ENCODE measurements at regions not wholly inside any gene's neighbourhood (a gene's known extent, or its start where the extent isn't known, plus 50 kb on each side); places are given as distances from the start of the nearest gene placed in this dataset.

- no peak overlapping the region for H3K9ac ChIP-seq (replicated peaks; ENCODE audit: extremely low read depth, insufficient read depth, low read length)
- no peaks in the 10 kb centered on the region for H3K27me3 ChIP-seq (ENCODE audit: control insufficient read depth in 2 of 2, insufficient read depth in 2 of 2, low read length in 2 of 2)
- no peak overlapping the region for H3K4me2 ChIP-seq (ENCODE audit: insufficient read depth, low read length)
- dilution Hi-C loops (cut with MboI; ENCODE audit: extremely low pct_ligation_motif_present, low sequenced_read_pairs) = loop anchor here (25.0 kb wide), 1 partner anchor 186 kb away; no protein-coding TSS in a partner anchor
- no peaks in the 10 kb centered on the region for H3K36me3 ChIP-seq (ENCODE audit: control insufficient read depth in 2 of 2, extremely low read depth in 1 of 2, insufficient read depth in 2 of 2, low read length in 2 of 2)
- TF ChIP-seq FOS (IDR thresholded peaks at IDR 0.05; ENCODE audit: borderline replicate concordance, insufficient read depth, low read length) (no peak), MAX (IDR thresholded peaks at IDR 0.05; ENCODE audit: insufficient read depth, insufficient read length) (no peak), EZH2 (IDR thresholded peaks at IDR 0.05; ENCODE audit: borderline replicate concordance, low read depth, low read length, severe bottlenecking) (no peak)
- TF ChIP-seq, protein P1, sequence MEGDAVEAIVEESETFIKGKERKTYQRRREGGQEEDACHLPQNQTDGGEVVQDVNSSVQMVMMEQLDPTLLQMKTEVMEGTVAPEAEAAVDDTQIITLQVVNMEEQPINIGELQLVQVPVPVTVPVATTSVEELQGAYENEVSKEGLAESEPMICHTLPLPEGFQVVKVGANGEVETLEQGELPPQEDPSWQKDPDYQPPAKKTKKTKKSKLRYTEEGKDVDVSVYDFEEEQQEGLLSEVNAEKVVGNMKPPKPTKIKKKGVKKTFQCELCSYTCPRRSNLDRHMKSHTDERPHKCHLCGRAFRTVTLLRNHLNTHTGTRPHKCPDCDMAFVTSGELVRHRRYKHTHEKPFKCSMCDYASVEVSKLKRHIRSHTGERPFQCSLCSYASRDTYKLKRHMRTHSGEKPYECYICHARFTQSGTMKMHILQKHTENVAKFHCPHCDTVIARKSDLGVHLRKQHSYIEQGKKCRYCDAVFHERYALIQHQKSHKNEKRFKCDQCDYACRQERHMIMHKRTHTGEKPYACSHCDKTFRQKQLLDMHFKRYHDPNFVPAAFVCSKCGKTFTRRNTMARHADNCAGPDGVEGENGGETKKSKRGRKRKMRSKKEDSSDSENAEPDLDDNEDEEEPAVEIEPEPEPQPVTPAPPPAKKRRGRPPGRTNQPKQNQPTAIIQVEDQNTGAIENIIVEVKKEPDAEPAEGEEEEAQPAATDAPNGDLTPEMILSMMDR (IDR thresholded peaks at IDR 0.05; ENCODE audit: extremely low read depth in 1 of 2, insufficient read depth in 1 of 2, low read depth in 1 of 2, low read length in 2 of 2) = no peak
- no peak overlapping the region for H3K27ac ChIP-seq (ENCODE audit: insufficient read depth, low read depth, low read length)
- no peak overlapping the region for H2AFZ ChIP-seq (ENCODE audit: low read depth, low read length)
- H4K20me1 ChIP-seq (replicated peaks; ENCODE audit: control insufficient read depth, extremely low read depth, insufficient read depth, low read length) = no peaks in the 10 kb centered on the region
- peaks cover 25% of the 10 kb centered on the region for H3K4me1 ChIP-seq (ENCODE audit: control insufficient read depth, extremely low read depth, insufficient read depth, low read length)
- no peaks in the 10 kb centered on the region for H3K79me2 ChIP-seq (ENCODE audit: control insufficient read depth, insufficient read depth, low read length)
- no TSS peak for BruUV-seq (replicated peaks)
- no peak for FAIRE-seq
- no peak overlapping the region for H3K4me3 ChIP-seq (replicated peaks in 1 of 3; ENCODE audit: insufficient read depth in 1 of 3, low read depth in 1 of 3, low read length in 3 of 3)
- no peaks in the 10 kb centered on the region for H3K9me3 ChIP-seq (replicated peaks; ENCODE audit: control insufficient read depth, insufficient read depth, low read length)
- no peak for DNase-seq (ENCODE audit: low read depth, low spot score)
- CTCF ChIA-PET = interaction anchor here (1.3 to 3.2 kb wide), 2 partner anchors 404 to 581 kb away, joined by 4 to 12 read pairs; partner anchors contain the start of gene THBS1
- H3K9me1 ChIP-seq (replicated peaks; ENCODE audit: control insufficient read depth, extremely low read depth, insufficient read depth, low read length) = no peaks in the 10 kb centered on the region
- POLR2A ChIA-PET = interaction anchor here (0.6 kb wide), 1 partner anchor 188 kb away, joined by 3 read pairs; no protein-coding TSS in a partner anchor
- intact Hi-C loops (cut with micrococcal nuclease) = no loop called here
These were observed 404.8 kb upstream of the THBS1 start for GRCh38 chr15:39176030-39176429.

GRCh38 chr15:39177561-39177960, 403.3 kb upstream of the THBS1 start:
- Histone ChIP-seq H3K27ac (ENCODE audit: insufficient read depth, low read depth, low read length) (no peak overlapping the region), H3K9ac (replicated peaks; ENCODE audit: extremely low read depth, insufficient read depth, low read length) (no peak overlapping the region), H3K36me3 (ENCODE audit: control insufficient read depth in 2 of 2, extremely low read depth in 1 of 2, insufficient read depth in 2 of 2, low read length in 2 of 2) (no peaks in the 10 kb centered on the region), H3K4me3 (replicated peaks in 1 of 3; ENCODE audit: insufficient read depth in 1 of 3, low read depth in 1 of 3, low read length in 3 of 3) (no peak overlapping the region), H2AFZ (ENCODE audit: low read depth, low read length) (no peak overlapping the region), H3K4me2 (ENCODE audit: insufficient read depth, low read length) (no peak overlapping the region), H3K27me3 (ENCODE audit: control insufficient read depth in 2 of 2, insufficient read depth in 2 of 2, low read length in 2 of 2) (no peaks in the 10 kb centered on the region), H3K79me2 (ENCODE audit: control insufficient read depth, insufficient read depth, low read length) (no peaks in the 10 kb centered on the region), H3K9me1 (replicated peaks; ENCODE audit: control insufficient read depth, extremely low read depth, insufficient read depth, low read length) (no peaks in the 10 kb centered on the region), H4K20me1 (replicated peaks; ENCODE audit: control insufficient read depth, extremely low read depth, insufficient read depth, low read length) (no peaks in the 10 kb centered on the region), H3K4me1 (ENCODE audit: control insufficient read depth, extremely low read depth, insufficient read depth, low read length) (peaks cover 21% of the 10 kb centered on the region), H3K9me3 (replicated peaks; ENCODE audit: control insufficient read depth, insufficient read depth, low read length) (no peaks in the 10 kb centered on the region)
- no TSS peak for BruUV-seq (replicated peaks)
- POLR2A ChIA-PET = no interaction called here
- dilution Hi-C loops (cut with MboI; ENCODE audit: extremely low pct_ligation_motif_present, low sequenced_read_pairs) = loop anchor here (25.0 kb wide), 1 partner anchor 185 kb away; no protein-coding TSS in a partner anchor
- CTCF ChIA-PET = no interaction called here
- DNase-seq (ENCODE audit: low read depth, low spot score) (no peak), FAIRE-seq (no peak)
- TF ChIP-seq EZH2 (IDR thresholded peaks at IDR 0.05; ENCODE audit: borderline replicate concordance, low read depth, low read length, severe bottlenecking) = no peak
- TF ChIP-seq, protein P1 (IDR thresholded peaks at IDR 0.05; ENCODE audit: extremely low read depth in 1 of 2, insufficient read depth in 1 of 2, low read depth in 1 of 2, low read length in 2 of 2) = no peak
- intact Hi-C loops (cut with micrococcal nuclease) = no loop called here

All from endothelial cell of umbilical vein (primary cell).